Calu3 (cell line): ENCODE measurements at regions not wholly inside any gene's neighbourhood (a gene's known extent, or its start where the extent isn't known, plus 50 kb on each side); places are given as distances from the start of the nearest gene placed in this dataset.

Source experiments
- BruUV-seq: library from RNA; stranded (reverse); fragments of 400-500 nt; replicated peaks from 2 replicates; lab custom pipeline; 2021; lab: Mats Ljungman, UMichigan
- CTCF ChIA-PET: fragments of 300-600 bp; sonication (Branson Sonifier 250); formaldehyde crosslinking; loops from one replicate; lab custom pipeline; 2022; ENCODE audit warnings: antibody characterized with exemption; lab: Charles Lee
- DNase-seq: peaks from one replicate; pipeline ENCODE4 v3.0.0; 2022
- H3K27ac Mint-ChIP-seq: one replicate; pipeline ENCODE4 v1.8.0; 2022; ENCODE audit warnings: mixed read lengths; ENCODE audit not compliant: unreplicated experiment
- H3K27me3 Mint-ChIP-seq: one replicate; pipeline ENCODE4 v1.8.0; 2022; ENCODE audit warnings: mixed read lengths; ENCODE audit not compliant: unreplicated experiment
- H3K36me3 Mint-ChIP-seq: one replicate; pipeline ENCODE4 v1.8.0; 2022; ENCODE audit warnings: mild to moderate bottlenecking, moderate library complexity, mixed read lengths; ENCODE audit not compliant: insufficient read depth, unreplicated experiment
- H3K4me1 Mint-ChIP-seq: one replicate; pipeline ENCODE4 v1.8.0; 2022; ENCODE audit warnings: mild to moderate bottlenecking, low read depth, mixed read lengths; ENCODE audit not compliant: unreplicated experiment
- H3K4me3 Mint-ChIP-seq: one replicate; pipeline ENCODE4 v1.8.0; 2022; ENCODE audit warnings: mild to moderate bottlenecking, low read depth, moderate library complexity, mixed read lengths; ENCODE audit not compliant: unreplicated experiment
- H3K9me3 Mint-ChIP-seq: one replicate; pipeline ENCODE4 v1.8.0; 2022; ENCODE audit warnings: low read depth, mixed read lengths; ENCODE audit not compliant: unreplicated experiment
- intact Hi-C: fragments of 100-400 bp; cut with micrococcal nuclease; formaldehyde crosslinking; loops from one replicate; pipeline ENCODE4 v1.10.0; 2022; ENCODE audit not compliant: unreplicated experiment
- TF ChIP-seq, protein P1 (sequence below): fragments of 200-600 bp; IDR thresholded peaks from one replicate; pipeline ENCODE4 v1.8.0; 2022; ENCODE audit warnings: antibody characterized with exemption; ENCODE audit not compliant: unreplicated experiment

GRCh38 chr21:20581361-20581760 lies 416.8 kb upstream of the NCAM2 start:
- Mint-ChIP-seq H3K4me1 (no peaks in the 10 kb centered on the region), H3K36me3 (no peaks in the 10 kb centered on the region), H3K9me3 (no peaks in the 10 kb centered on the region), H3K27ac (no peak overlapping the region), H3K27me3 (no peaks in the 10 kb centered on the region), H3K4me3 (no peak overlapping the region)
- BruUV-seq, result no TSS peak
- DNase-seq, result no peak
- CTCF ChIA-PET, result no interaction called here
- TF ChIP-seq, protein P1, sequence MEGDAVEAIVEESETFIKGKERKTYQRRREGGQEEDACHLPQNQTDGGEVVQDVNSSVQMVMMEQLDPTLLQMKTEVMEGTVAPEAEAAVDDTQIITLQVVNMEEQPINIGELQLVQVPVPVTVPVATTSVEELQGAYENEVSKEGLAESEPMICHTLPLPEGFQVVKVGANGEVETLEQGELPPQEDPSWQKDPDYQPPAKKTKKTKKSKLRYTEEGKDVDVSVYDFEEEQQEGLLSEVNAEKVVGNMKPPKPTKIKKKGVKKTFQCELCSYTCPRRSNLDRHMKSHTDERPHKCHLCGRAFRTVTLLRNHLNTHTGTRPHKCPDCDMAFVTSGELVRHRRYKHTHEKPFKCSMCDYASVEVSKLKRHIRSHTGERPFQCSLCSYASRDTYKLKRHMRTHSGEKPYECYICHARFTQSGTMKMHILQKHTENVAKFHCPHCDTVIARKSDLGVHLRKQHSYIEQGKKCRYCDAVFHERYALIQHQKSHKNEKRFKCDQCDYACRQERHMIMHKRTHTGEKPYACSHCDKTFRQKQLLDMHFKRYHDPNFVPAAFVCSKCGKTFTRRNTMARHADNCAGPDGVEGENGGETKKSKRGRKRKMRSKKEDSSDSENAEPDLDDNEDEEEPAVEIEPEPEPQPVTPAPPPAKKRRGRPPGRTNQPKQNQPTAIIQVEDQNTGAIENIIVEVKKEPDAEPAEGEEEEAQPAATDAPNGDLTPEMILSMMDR, result no peak
- intact Hi-C loops, result no loop called here

DNA sequence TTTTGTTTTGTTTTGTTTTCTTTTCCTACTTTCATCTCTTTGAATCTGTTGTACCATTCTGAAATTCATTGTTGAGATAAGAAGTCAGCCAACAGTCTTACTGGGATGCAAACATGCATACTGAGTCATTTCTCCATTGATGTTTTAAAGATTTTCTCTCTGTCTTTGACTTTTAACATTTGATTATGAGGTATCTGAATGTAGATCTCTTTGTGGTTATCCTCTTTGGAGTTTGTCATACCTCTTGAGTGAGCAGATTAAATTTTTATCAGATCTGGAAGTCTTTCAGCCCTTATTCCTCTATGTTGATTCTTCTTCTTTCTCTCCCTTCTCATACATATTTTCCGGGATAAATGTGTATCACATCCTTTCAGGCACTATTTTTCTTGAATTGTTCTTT lies 406.9 kb upstream of the NCAM2 start:
- DNase-seq, result no peak
- CTCF ChIA-PET, result no interaction called here
- TF ChIP-seq, protein P1, result no peak
- Mint-ChIP-seq H3K4me3 (no peak overlapping the region), H3K9me3 (peaks cover 12% of the 10 kb centered on the region), H3K36me3 (no peaks in the 10 kb centered on the region), H3K27ac (no peak overlapping the region), H3K4me1 (no peaks in the 10 kb centered on the region), H3K27me3 (no peaks in the 10 kb centered on the region)
- intact Hi-C loops, result no loop called here
- BruUV-seq, result no TSS peak

GRCh38 chr21:20592463-20592862 lies 405.7 kb upstream of the NCAM2 start:
- Mint-ChIP-seq H3K4me1 (no peaks in the 10 kb centered on the region), H3K27me3 (no peaks in the 10 kb centered on the region), H3K27ac (no peak overlapping the region), H3K36me3 (no peaks in the 10 kb centered on the region), H3K4me3 (no peak overlapping the region), H3K9me3 (peaks cover 12% of the 10 kb centered on the region)
- no peak for DNase-seq
- intact Hi-C loops, result no loop called here
- TF ChIP-seq, protein P1, result no peak
- no TSS peak for BruUV-seq
- CTCF ChIA-PET, result interaction anchor here (0.6 kb wide), 1 partner anchor 53 kb away, joined by 3 read pairs; no protein-coding TSS in a partner anchor

DNA sequence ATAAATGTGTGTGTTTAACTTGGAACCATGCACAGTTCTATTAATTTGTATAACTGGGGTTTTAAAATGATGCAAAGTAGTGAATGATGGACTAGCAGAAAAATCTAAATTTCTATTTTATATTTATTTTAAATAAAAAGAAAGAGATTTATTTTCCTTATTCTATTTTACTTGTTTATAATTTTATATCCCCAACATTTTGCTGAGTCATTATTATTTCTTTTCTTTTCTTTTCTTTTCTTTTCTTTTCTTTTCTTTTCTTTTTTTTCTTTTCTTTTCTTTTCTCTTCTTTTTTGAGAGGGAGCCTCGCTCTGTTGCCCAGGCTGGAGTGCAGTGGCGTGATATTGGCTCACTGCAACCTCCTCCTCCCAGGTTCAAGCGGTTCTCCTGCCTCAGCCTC lies 395.0 kb upstream of the NCAM2 start:
- no peak overlapping the region for H3K27ac Mint-ChIP-seq

More for the DNA sequence above, 395.0 kb upstream of the NCAM2 start:
- Mint-ChIP-seq H3K4me1 (no peaks in the 10 kb centered on the region), H3K27me3 (no peaks in the 10 kb centered on the region), H3K36me3 (peaks cover 5% of the 10 kb centered on the region), H3K4me3 (no peak overlapping the region), H3K9me3 (peaks cover 10% of the 10 kb centered on the region)
- TF ChIP-seq, protein P1, result no peak
- CTCF ChIA-PET, result no interaction called here
- intact Hi-C loops, result no loop called here
- no TSS peak for BruUV-seq
- DNase-seq, result no peak
